ENCODE measurements at regions not wholly inside any gene's neighbourhood (a gene's known extent, or its start where the extent isn't known, plus 50 kb on each side); places are given as distances from the start of the nearest gene placed in this dataset.

GRCh38 chr19:27780367-27781075, 1432.4 kb downstream of the UQCRFS1 start:
- TF ChIP-seq CTCF (IDR thresholded peaks at IDR 0.05; ENCODE audit: extremely low read depth in 1 of 2, insufficient read depth in 1 of 2, low read depth in 1 of 2, low read length in 2 of 2) = no peak
- TF ChIP-seq MYC (IDR thresholded peaks at IDR 0.05; ENCODE audit: low read depth, low read length) = no peak
- no peak for TF ChIP-seq GATA2 (IDR thresholded peaks at IDR 0.05; ENCODE audit: insufficient read depth, insufficient read length, low read depth, low read length)
- TF ChIP-seq FOS (IDR thresholded peaks at IDR 0.05; ENCODE audit: borderline replicate concordance, insufficient read depth, low read length) = no peak
- FAIRE-seq (no peak), DNase-seq (ENCODE audit: low read depth, low spot score) (no peak)
- ChIA-PET POLR2A (no interaction called here), CTCF (no interaction called here)
- Histone ChIP-seq H3K9me3 (replicated peaks; ENCODE audit: control insufficient read depth, insufficient read depth, low read length) (no peaks in the 10 kb centered on the region), H3K4me2 (ENCODE audit: insufficient read depth, low read length) (no peak overlapping the region), H2AFZ (ENCODE audit: low read depth, low read length) (no peak overlapping the region), H3K9me1 (replicated peaks; ENCODE audit: control insufficient read depth, extremely low read depth, insufficient read depth, low read length) (no peaks in the 10 kb centered on the region), H3K9ac (replicated peaks; ENCODE audit: extremely low read depth, insufficient read depth, low read length) (no peak overlapping the region), H3K36me3 (ENCODE audit: control insufficient read depth in 2 of 2, extremely low read depth in 1 of 2, insufficient read depth in 2 of 2, low read length in 2 of 2) (no peaks in the 10 kb centered on the region), H3K79me2 (ENCODE audit: control insufficient read depth, insufficient read depth, low read length) (no peaks in the 10 kb centered on the region), H3K27ac (ENCODE audit: insufficient read depth, low read depth, low read length) (no peak overlapping the region), H4K20me1 (replicated peaks; ENCODE audit: control insufficient read depth, extremely low read depth, insufficient read depth, low read length) (no peaks in the 10 kb centered on the region), H3K4me3 (replicated peaks in 1 of 3; ENCODE audit: insufficient read depth in 1 of 3, low read depth in 1 of 3, low read length in 3 of 3) (no peak overlapping the region), H3K27me3 (ENCODE audit: control insufficient read depth in 2 of 2, insufficient read depth in 2 of 2, low read length in 2 of 2) (no peaks in the 10 kb centered on the region), H3K4me1 (ENCODE audit: control insufficient read depth, extremely low read depth, insufficient read depth, low read length) (no peaks in the 10 kb centered on the region)
- dilution Hi-C loops (cut with MboI; ENCODE audit: extremely low pct_ligation_motif_present, low sequenced_read_pairs) (no loop called here), intact Hi-C loops (cut with micrococcal nuclease) (no loop called here)
- no TSS peak for BruUV-seq (replicated peaks)

GRCh38 chr19:27779954-27780353, 1433.0 kb downstream of the UQCRFS1 start:
- no peak for TF ChIP-seq MAX (IDR thresholded peaks at IDR 0.05; ENCODE audit: insufficient read depth, insufficient read length)
- no peak for TF ChIP-seq FOS (IDR thresholded peaks at IDR 0.05; ENCODE audit: borderline replicate concordance, insufficient read depth, low read length)
- TF ChIP-seq MYC (IDR thresholded peaks at IDR 0.05; ENCODE audit: low read depth, low read length) = no peak
- DNase-seq (ENCODE audit: low read depth, low spot score) (no peak), FAIRE-seq (no peak)
- Histone ChIP-seq H3K9me1 (replicated peaks; ENCODE audit: control insufficient read depth, extremely low read depth, insufficient read depth, low read length) (no peaks in the 10 kb centered on the region), H3K4me3 (replicated peaks in 1 of 3; ENCODE audit: insufficient read depth in 1 of 3, low read depth in 1 of 3, low read length in 3 of 3) (no peak overlapping the region), H3K9me3 (replicated peaks; ENCODE audit: control insufficient read depth, insufficient read depth, low read length) (no peaks in the 10 kb centered on the region), H3K9ac (replicated peaks; ENCODE audit: extremely low read depth, insufficient read depth, low read length) (no peak overlapping the region), H3K27me3 (ENCODE audit: control insufficient read depth in 2 of 2, insufficient read depth in 2 of 2, low read length in 2 of 2) (no peaks in the 10 kb centered on the region), H3K79me2 (ENCODE audit: control insufficient read depth, insufficient read depth, low read length) (no peaks in the 10 kb centered on the region), H4K20me1 (replicated peaks; ENCODE audit: control insufficient read depth, extremely low read depth, insufficient read depth, low read length) (no peaks in the 10 kb centered on the region), H2AFZ (ENCODE audit: low read depth, low read length) (no peak overlapping the region), H3K4me2 (ENCODE audit: insufficient read depth, low read length) (no peak overlapping the region), H3K4me1 (ENCODE audit: control insufficient read depth, extremely low read depth, insufficient read depth, low read length) (no peaks in the 10 kb centered on the region), H3K36me3 (ENCODE audit: control insufficient read depth in 2 of 2, extremely low read depth in 1 of 2, insufficient read depth in 2 of 2, low read length in 2 of 2) (no peaks in the 10 kb centered on the region), H3K27ac (ENCODE audit: insufficient read depth, low read depth, low read length) (no peak overlapping the region)
- ChIA-PET POLR2A (no interaction called here), CTCF (no interaction called here)
- dilution Hi-C loops (cut with MboI; ENCODE audit: extremely low pct_ligation_motif_present, low sequenced_read_pairs) = no loop called here
- intact Hi-C loops (cut with micrococcal nuclease) = loop anchor here (10.0 kb wide), 1 partner anchor 545 kb away; no protein-coding TSS in a partner anchor
- BruUV-seq (replicated peaks) = no TSS peak

Measured in endothelial cell of umbilical vein (primary cell).